Right lobe of liver (tissue), 4 donors: ENCODE measurements at regions not wholly inside any gene's neighbourhood (a gene's known extent, or its start where the extent isn't known, plus 50 kb on each side); places are given as distances from the start of the nearest gene placed in this dataset.

Experiments used
- CTCF ChIP-seq, 4 donors: fragments of 200-600 bp in 3 of 4; fragments of 450-650 bp in 1 of 4; IDR thresholded peaks; one replicate each; pipeline versions ENCODE4 v1.5.1 to v1.8.0; 2016 to 2022; ENCODE audit warnings: antibody characterized with exemption in 4 of 4, mild to moderate bottlenecking in 2 of 4
- POLR2A ChIP-seq: fragments of 450-650 bp; IDR thresholded peaks from one replicate; pipeline ENCODE4 v1.6.1; 2017; ENCODE audit warnings: antibody characterized with exemption, mild to moderate bottlenecking
- donor health status: DM: no; HTN: no; CAD: no.
- donor health status: DM: no; HTN: no; CAD: no.
- donor health status: DM: no; HTN: yes; CAD: no.

DNA sequence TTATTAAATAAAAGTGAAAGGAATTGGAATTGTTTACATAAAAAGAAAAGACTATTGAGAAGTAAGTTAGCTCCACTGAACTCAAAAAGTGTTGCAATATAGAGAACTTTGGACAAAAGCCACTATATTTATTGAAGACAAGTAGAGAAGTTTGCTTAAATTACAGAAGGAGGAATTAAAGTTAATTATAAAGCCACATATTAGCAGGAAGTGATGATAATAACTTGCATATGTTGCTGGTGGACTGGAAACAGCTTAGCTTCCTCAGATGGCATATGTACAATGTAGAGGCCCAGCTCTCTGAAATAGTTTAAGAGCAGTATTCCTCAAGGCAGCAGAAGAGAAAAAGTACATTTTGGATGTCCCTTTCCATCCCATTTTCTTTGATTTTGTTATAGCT lies 400.7 kb downstream of the GATA3 start:
- TF ChIP-seq CTCF (IDR thresholded peaks at IDR 0.05) = no peak
- TF ChIP-seq POLR2A = no peak
